ENCODE measurements at regions not wholly inside any gene's neighbourhood (a gene's known extent, or its start where the extent isn't known, plus 50 kb on each side); places are given as distances from the start of the nearest gene placed in this dataset.

DNA sequence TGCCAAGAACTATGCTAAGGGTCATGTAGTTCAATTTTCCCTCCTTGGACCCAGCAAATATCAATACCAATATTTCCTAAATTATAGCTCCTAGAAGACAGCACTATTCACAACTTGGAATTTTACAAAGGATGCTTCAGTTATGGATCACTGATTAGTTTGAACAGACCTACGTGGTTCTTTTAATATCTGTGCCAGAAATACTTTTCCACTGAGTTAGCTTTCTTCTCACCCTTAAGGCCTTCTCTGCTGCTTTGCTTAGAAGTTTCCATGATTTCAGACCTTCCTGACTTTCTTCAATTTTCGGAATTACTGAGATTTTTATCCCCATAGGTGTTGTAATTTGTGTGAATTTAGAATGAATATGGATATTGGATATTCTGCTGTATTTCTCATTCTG, 380.4 kb downstream of the PSAT1 start:
- TF ChIP-seq CTCF (conservative IDR thresholded peaks at IDR 0.05; ENCODE audit: low read length): no peak
- no peak for TF ChIP-seq EZH2phosphoT487 (IDR thresholded peaks at IDR 0.05; ENCODE audit: borderline replicate concordance)
